Prostate gland (tissue), 2 donors: ENCODE measurements at regions not wholly inside any gene's neighbourhood (a gene's known extent, or its start where the extent isn't known, plus 50 kb on each side); places are given as distances from the start of the nearest gene placed in this dataset.

Source experiments
- POLR2A ChIP-seq: fragments of 450-650 bp; IDR thresholded peaks from one replicate; pipeline ENCODE4 v1.6.1; 2016; ENCODE audit warnings: antibody characterized with exemption, mild to moderate bottlenecking
- POLR2AphosphoS5 ChIP-seq: sonication (generic); formaldehyde crosslinking; IDR thresholded peaks from one replicate; pipeline ENCODE4 v1.6.1; 2017; ENCODE audit warnings: antibody characterized with exemption
- TF ChIP-seq, protein P1 (sequence below), 4 experiments: fragments of 200-600 bp in 2 of 4; fragments of 450-650 bp in 2 of 4; sonication (generic) in 2 of 4; IDR thresholded peaks; 1 replicate in 3 of 4; 2 replicates in 1 of 4; pipeline ENCODE4 v1.5.1; 2016 to 2019; ENCODE audit warnings: antibody characterized with exemption in 4 of 4, mild to moderate bottlenecking in 2 of 4, moderate library complexity in 2 of 4

DNA sequence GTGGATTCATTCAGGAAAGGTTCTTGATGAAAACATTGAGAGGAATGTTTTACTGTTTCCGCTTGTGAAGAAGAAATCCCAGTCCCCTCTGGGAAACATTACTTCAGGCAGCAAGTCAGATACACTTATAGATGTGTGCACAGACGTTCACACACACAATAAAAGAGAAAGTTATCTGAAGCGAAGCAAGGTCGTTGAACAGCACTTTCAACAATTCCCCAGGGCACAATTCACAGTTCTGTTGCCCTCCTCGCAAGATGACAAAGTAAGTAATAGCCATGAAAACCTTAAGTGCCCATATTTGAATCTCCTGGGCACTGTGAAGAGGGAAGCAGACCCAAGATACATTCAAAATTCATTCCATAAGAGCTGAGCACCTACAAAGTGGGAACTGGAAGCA, 156.6 kb upstream of the CAND1 start:
- TF ChIP-seq, protein P1, sequence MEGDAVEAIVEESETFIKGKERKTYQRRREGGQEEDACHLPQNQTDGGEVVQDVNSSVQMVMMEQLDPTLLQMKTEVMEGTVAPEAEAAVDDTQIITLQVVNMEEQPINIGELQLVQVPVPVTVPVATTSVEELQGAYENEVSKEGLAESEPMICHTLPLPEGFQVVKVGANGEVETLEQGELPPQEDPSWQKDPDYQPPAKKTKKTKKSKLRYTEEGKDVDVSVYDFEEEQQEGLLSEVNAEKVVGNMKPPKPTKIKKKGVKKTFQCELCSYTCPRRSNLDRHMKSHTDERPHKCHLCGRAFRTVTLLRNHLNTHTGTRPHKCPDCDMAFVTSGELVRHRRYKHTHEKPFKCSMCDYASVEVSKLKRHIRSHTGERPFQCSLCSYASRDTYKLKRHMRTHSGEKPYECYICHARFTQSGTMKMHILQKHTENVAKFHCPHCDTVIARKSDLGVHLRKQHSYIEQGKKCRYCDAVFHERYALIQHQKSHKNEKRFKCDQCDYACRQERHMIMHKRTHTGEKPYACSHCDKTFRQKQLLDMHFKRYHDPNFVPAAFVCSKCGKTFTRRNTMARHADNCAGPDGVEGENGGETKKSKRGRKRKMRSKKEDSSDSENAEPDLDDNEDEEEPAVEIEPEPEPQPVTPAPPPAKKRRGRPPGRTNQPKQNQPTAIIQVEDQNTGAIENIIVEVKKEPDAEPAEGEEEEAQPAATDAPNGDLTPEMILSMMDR (IDR thresholded peaks at IDR 0.05), result no peak
- TF ChIP-seq POLR2A (no peak), POLR2AphosphoS5 (no peak)
